ENCODE measurements at regions not wholly inside any gene's neighbourhood (a gene's known extent, or its start where the extent isn't known, plus 50 kb on each side); places are given as distances from the start of the nearest gene placed in this dataset.

GRCh38 chr13:103935117-103935516 lies 868.9 kb upstream of the SLC10A2 start:
- TF ChIP-seq REST (IDR thresholded peaks at IDR 0.05; ENCODE audit: low read depth) (no peak), MAX (IDR thresholded peaks at IDR 0.05) (no peak), RAD21 (IDR thresholded peaks at IDR 0.05; ENCODE audit: low read depth) (no peak), CEBPB (IDR thresholded peaks at IDR 0.05) (no peak), EP300 (IDR thresholded peaks at IDR 0.05; ENCODE audit: borderline replicate concordance) (no peak), EGR1 (IDR thresholded peaks at IDR 0.05) (no peak), TAF1 (IDR thresholded peaks at IDR 0.05; ENCODE audit: low read depth) (no peak), ZBTB7A (IDR thresholded peaks at IDR 0.05; ENCODE audit: low read depth) (no peak), NFIC (IDR thresholded peaks at IDR 0.05) (no peak), TCF12 (IDR thresholded peaks at IDR 0.05; ENCODE audit: low read depth) (no peak), YY1 (IDR thresholded peaks at IDR 0.05; ENCODE audit: low read depth) (no peak), CREB1 (IDR thresholded peaks at IDR 0.05; ENCODE audit: low read depth) (no peak)
